ENCODE measurements at regions not wholly inside any gene's neighbourhood (a gene's known extent, or its start where the extent isn't known, plus 50 kb on each side); places are given as distances from the start of the nearest gene placed in this dataset.

- TF ChIP-seq CTCF (IDR thresholded peaks at IDR 0.05): no peak
- TF ChIP-seq POLR2A (IDR thresholded peaks at IDR 0.05): no peak
Observed at GRCh38 chr12:127304751-127305725, 961.9 kb upstream of the TMEM132C start.
